NT2/D1 (cell line): ENCODE measurements at regions not wholly inside any gene's neighbourhood (a gene's known extent, or its start where the extent isn't known, plus 50 kb on each side); places are given as distances from the start of the nearest gene placed in this dataset.

Experiments
- SUZ12 ChIP-seq: IDR thresholded peaks from 2 replicates; pipeline ENCODE4 v1.6.1; 2011; ENCODE audit not compliant: insufficient read length, insufficient read depth; ENCODE audit errors: extremely low read depth
- ZNF274 ChIP-seq: IDR thresholded peaks from 2 replicates; pipeline ENCODE4 v1.6.1; 2011; ENCODE audit warnings: mild to moderate bottlenecking, low read depth, low read length

DNA sequence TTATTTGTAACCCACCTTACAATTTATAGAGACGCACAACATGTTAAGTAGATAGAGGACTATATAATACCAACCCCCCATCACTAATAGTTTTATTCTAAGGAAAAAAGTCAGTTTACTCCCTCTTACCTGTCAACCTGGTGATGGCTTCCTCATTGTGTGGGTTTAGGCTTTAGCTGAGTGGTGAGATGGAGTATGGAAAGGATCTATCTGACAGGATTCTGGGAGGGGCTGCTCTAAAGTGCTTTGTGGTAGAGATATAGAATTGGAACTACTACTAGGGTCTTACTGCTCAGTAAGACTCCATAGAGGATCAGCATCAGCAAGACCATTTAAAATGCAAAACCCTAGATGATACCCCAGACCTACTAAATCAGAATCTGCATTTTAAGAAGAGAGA lies 82.1 kb upstream of the IFNE start:
- no peak for TF ChIP-seq SUZ12
- TF ChIP-seq ZNF274 = no peak
